Activated naive CD4-positive, alpha-beta T cell treated with anti-CD3 and anti-CD28 coated beads, Interleukin-2, amount 10 ng/mL, durations not matched to agents 7 days and 5 days (primary cell): ENCODE measurements at regions not wholly inside any gene's neighbourhood (a gene's known extent, or its start where the extent isn't known, plus 50 kb on each side); places are given as distances from the start of the nearest gene placed in this dataset.

Experiments
- CTCF ChIA-PET: fragments of 350-600 bp; sonication (Branson Sonifier 250); formaldehyde crosslinking; loops from one replicate; lab custom pipeline; 2021; ENCODE audit warnings: antibody characterized with exemption; lab: Charles Lee
- DNase-seq: peaks from one replicate; pipeline ENCODE4 v3.0.0-alpha.2; 2020
- H3K27ac Mint-ChIP-seq: one replicate; pipeline ENCODE4 v1.8.0; 2021; ENCODE audit warnings: mild to moderate bottlenecking, moderate library complexity, mixed read lengths
- H3K27me3 Mint-ChIP-seq: one replicate; pipeline ENCODE4 v1.8.0; 2021; ENCODE audit warnings: mild to moderate bottlenecking, mixed read lengths
- H3K36me3 Mint-ChIP-seq: one replicate; pipeline ENCODE4 v1.8.0; 2021; ENCODE audit warnings: mixed read lengths
- H3K4me1 Mint-ChIP-seq: one replicate; pipeline ENCODE4 v1.8.0; 2021; ENCODE audit warnings: mixed read lengths
- H3K4me3 Mint-ChIP-seq: one replicate; pipeline ENCODE4 v1.8.0; 2021; ENCODE audit warnings: mild to moderate bottlenecking, moderate library complexity, mixed read lengths
- H3K9me3 Mint-ChIP-seq: one replicate; pipeline ENCODE4 v1.8.0; 2021; ENCODE audit warnings: mixed read lengths

DNA sequence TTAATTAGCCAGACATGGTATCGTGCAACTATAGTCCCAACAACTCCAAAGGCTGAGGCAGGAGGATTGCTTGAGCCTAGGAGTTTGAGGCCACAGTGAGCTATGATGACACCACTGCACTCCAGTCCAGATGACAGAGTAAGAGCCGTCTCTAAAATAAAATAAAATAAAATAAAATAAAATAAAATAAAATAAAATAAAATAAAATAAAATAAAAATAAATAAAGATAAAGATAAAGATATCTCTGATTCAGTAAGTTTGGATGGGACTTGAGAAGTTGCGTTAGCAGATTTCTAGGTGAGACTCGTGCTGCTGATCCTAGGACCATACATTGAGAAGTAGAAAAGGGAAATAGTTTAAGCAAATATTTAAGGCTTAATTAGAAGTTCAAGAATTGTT, 254.8 kb upstream of the FAM241A start:
- no peaks in the 10 kb centered on the region for H3K4me1 Mint-ChIP-seq
- CTCF ChIA-PET: no interaction called here
- no peaks in the 10 kb centered on the region for H3K9me3 Mint-ChIP-seq

DNA sequence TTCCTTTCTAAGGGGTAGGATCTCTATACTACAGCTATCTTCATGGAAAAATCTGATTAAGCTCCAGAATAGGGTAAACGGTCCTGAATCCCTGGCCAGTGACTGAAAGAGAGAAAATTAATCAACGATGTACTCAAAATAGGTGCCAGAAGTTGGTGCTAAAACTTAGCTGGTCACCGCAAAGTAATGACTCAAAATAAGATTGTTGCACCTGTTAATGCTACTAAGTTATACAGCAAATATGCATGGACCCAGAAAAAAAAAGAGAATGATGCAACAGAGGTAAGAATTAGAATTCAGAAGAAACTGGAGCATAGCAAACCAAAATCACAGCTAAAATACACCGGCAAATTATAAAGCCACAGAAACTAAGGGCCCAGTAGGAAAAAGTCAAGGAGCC, 239.7 kb upstream of the FAM241A start:
- Mint-ChIP-seq H3K4me3 (no peak overlapping the region), H3K9me3 (no peaks in the 10 kb centered on the region), H3K4me1 (no peaks in the 10 kb centered on the region), H3K27ac (no peak overlapping the region), H3K27me3 (no peaks in the 10 kb centered on the region), H3K36me3 (no peaks in the 10 kb centered on the region)
- CTCF ChIA-PET: no interaction called here
- DNase-seq: no peak

More for the DNA sequence above, 254.8 kb upstream of the FAM241A start:
- Mint-ChIP-seq H3K27me3 (no peaks in the 10 kb centered on the region), H3K36me3 (no peaks in the 10 kb centered on the region), H3K4me3 (no peak overlapping the region), H3K27ac (no peak overlapping the region)
- no peak for DNase-seq

DNA sequence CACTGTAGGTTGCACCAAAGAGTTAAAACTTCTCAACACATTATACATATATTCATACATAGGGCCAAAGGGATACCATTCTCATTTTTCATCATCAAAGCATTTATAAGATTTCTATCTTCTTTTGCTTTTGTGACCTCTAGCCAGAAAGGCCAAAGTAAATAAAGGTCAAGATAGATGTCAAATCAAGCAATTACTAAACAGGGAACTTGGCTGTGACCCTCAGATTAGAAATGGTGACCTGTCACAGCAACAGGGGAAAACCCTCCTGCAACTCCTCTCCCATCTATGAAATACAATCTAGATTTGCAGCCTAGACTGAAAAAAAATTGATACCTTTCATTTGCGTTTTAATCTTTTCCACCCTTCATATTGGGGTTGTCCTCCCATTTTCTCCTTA, 225.6 kb upstream of the FAM241A start:
- H3K27me3 Mint-ChIP-seq: no peaks in the 10 kb centered on the region
- CTCF ChIA-PET: no interaction called here
- H3K9me3 Mint-ChIP-seq: peaks cover 3% of the 10 kb centered on the region
- H3K4me1 Mint-ChIP-seq: no peaks in the 10 kb centered on the region
- H3K36me3 Mint-ChIP-seq: no peaks in the 10 kb centered on the region
- no peak overlapping the region for H3K4me3 Mint-ChIP-seq
- H3K27ac Mint-ChIP-seq: no peak overlapping the region
- DNase-seq: no peak

DNA sequence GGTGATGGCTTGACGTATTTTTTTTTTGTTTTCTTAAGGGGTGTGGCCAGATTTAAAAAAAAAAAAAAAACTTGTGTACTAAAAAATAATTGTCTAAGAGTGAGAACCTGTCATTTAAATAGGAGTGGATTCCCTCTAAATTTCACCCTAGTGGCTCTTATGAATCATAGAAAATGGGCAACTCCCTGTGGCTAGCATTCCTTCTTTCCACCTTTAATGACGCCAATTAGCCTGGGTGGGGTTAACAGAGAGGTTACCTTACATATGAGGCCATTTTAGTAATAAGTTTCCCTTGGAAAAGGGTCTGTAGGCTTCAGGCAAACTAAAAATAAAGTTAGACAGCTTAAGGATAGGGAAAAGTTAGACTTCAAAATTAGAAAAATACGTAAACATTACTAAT, 223.5 kb upstream of the FAM241A start:
- CTCF ChIA-PET: no interaction called here
- H3K27me3 Mint-ChIP-seq: no peaks in the 10 kb centered on the region
- H3K9me3 Mint-ChIP-seq: peaks cover 3% of the 10 kb centered on the region
- H3K4me3 Mint-ChIP-seq: no peak overlapping the region
- no peaks in the 10 kb centered on the region for H3K4me1 Mint-ChIP-seq
- no peaks in the 10 kb centered on the region for H3K36me3 Mint-ChIP-seq
- H3K27ac Mint-ChIP-seq: no peak overlapping the region
- DNase-seq: no peak

DNA sequence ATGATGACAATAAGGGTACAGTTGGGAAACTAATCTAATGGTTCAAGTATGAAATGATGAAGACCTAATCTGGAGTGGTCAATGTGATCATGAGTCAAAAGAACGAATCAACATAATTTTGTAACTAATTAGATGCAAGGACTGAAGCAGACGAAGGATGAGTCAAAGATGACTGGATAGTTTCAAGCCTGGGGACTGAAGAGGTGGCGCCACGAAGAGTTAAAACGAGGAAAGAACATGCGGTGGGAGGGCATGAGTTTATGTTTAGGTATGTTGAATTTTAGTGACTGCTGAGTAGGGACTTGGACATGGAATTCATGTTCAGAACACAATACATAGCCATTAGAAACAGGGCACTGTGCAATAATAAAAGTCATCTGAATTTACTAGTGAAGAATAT, 221.5 kb upstream of the FAM241A start:
- Mint-ChIP-seq H3K36me3 (no peaks in the 10 kb centered on the region), H3K27ac (no peak overlapping the region), H3K9me3 (no peaks in the 10 kb centered on the region), H3K4me3 (no peak overlapping the region), H3K4me1 (no peaks in the 10 kb centered on the region), H3K27me3 (no peaks in the 10 kb centered on the region)
- no peak for DNase-seq
- CTCF ChIA-PET: no interaction called here

DNA sequence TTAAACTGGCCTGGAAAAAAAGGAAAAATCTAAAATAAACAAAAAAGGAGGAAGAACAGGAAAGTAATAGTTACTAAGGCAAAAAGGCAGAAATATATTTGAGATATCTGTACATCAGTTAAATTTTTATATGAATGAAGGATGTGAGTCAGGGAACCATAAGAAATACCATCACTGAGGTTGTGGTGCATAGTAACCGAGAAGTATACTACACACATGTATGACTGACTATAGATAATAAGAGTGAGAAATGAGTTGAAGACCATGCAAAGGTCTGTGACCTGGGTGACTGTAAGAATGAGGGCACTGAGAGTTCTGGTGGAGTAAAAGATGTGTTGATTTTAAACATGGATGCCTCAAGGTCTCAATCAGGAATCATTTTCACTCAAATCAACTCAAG, 220.6 kb upstream of the FAM241A start:
- no peaks in the 10 kb centered on the region for H3K4me1 Mint-ChIP-seq
- DNase-seq: no peak
- H3K4me3 Mint-ChIP-seq: no peak overlapping the region
- H3K27ac Mint-ChIP-seq: no peak overlapping the region
- H3K36me3 Mint-ChIP-seq: no peaks in the 10 kb centered on the region
- CTCF ChIA-PET: no interaction called here
- no peaks in the 10 kb centered on the region for H3K27me3 Mint-ChIP-seq
- no peaks in the 10 kb centered on the region for H3K9me3 Mint-ChIP-seq

DNA sequence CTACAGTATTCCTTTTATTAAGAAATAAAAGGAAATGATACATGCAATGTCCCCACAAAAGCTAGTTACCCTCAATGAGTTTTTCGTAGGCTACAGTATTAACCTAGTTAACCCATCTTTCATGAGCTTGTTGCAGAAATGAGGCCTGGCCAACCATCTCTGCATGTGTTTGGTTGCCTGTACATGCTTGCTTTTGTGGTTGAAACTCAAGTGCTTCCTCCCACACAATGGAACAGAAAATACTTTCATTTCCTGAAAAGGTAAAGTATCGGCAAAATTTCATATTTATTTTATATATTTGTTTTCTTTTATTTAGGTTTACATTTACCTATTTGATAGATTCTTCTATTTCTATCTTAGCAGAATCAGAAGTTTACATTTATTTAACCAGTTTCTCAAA, 214.6 kb upstream of the FAM241A start:
- DNase-seq: no peak
- Mint-ChIP-seq H3K27me3 (no peaks in the 10 kb centered on the region), H3K36me3 (no peaks in the 10 kb centered on the region), H3K4me1 (no peaks in the 10 kb centered on the region), H3K4me3 (no peak overlapping the region), H3K27ac (no peak overlapping the region), H3K9me3 (no peaks in the 10 kb centered on the region)
- CTCF ChIA-PET: no interaction called here

DNA sequence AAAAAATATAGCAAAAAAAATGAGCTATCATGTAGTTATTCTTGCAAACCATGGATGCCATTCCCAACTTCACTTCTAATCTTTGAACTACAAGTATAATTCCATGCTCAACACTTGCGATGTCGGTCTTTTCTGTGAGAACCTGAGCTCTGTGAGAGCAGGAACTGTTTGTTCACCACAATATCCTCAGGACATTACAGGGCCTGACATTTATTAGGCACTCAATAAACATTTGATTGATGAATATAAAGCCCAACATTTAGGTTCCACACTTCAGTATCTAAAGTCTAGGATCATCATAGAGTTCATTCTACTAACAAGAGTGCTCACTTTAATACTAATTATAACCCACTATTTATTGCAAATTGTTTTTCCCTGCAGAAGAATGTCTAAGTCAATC, 211.6 kb upstream of the FAM241A start:
- no peaks in the 10 kb centered on the region for H3K36me3 Mint-ChIP-seq
- CTCF ChIA-PET: no interaction called here
- H3K4me3 Mint-ChIP-seq: no peak overlapping the region
- DNase-seq: no peak
- no peaks in the 10 kb centered on the region for H3K4me1 Mint-ChIP-seq
- H3K9me3 Mint-ChIP-seq: no peaks in the 10 kb centered on the region
- H3K27me3 Mint-ChIP-seq: peaks cover 3% of the 10 kb centered on the region
- H3K27ac Mint-ChIP-seq: no peak overlapping the region

DNA sequence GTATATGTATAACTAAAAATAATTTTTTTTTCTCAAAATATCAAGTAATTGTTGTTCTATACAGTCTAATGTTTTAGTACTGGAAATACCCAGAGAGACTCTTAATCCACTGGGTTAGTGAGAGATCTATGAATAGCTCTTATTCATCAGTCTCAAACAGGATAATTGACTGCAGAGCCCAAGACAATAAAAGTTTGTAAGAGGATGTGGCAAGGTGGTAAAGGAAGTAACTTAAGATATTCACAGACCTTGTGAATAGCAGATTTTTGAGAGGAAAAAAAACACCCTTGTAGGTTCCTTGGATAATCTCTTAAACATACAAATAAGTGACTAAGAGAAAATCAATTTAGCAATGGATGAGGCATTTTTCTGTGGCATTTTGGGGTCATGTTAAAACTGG, 210.9 kb upstream of the FAM241A start:
- CTCF ChIA-PET: no interaction called here
- H3K9me3 Mint-ChIP-seq: no peaks in the 10 kb centered on the region
- H3K27me3 Mint-ChIP-seq: peaks cover 3% of the 10 kb centered on the region
- no peak overlapping the region for H3K27ac Mint-ChIP-seq
- H3K4me1 Mint-ChIP-seq: no peaks in the 10 kb centered on the region
- no peak for DNase-seq
- H3K4me3 Mint-ChIP-seq: no peak overlapping the region
- no peaks in the 10 kb centered on the region for H3K36me3 Mint-ChIP-seq

DNA sequence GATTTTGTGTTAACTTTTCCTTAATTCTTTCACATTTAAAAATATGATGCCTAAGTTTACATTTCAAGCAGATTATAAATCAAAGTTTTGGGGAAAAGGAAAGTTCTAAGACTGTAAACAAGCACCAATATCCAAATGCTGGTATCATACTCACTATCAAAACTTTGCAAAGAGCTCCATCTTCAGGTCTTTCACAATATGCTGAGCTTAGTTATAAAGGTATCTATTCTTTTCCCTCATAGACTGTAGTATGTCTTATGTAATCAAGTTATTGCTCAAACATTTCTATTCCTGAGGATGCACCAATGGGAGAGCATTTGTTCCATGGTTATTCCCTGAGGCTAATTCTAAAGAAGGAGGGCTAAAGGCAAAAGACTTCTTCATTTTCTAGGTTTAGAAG, 207.9 kb upstream of the FAM241A start:
- Mint-ChIP-seq H3K4me1 (no peaks in the 10 kb centered on the region), H3K9me3 (no peaks in the 10 kb centered on the region), H3K27ac (no peak overlapping the region), H3K27me3 (peaks cover 3% of the 10 kb centered on the region), H3K36me3 (no peaks in the 10 kb centered on the region), H3K4me3 (no peak overlapping the region)
- CTCF ChIA-PET: interaction anchor here (1.0 kb wide), 1 partner anchor 83 kb away, joined by 5 read pairs; no protein-coding TSS in a partner anchor
- DNase-seq: no peak

DNA sequence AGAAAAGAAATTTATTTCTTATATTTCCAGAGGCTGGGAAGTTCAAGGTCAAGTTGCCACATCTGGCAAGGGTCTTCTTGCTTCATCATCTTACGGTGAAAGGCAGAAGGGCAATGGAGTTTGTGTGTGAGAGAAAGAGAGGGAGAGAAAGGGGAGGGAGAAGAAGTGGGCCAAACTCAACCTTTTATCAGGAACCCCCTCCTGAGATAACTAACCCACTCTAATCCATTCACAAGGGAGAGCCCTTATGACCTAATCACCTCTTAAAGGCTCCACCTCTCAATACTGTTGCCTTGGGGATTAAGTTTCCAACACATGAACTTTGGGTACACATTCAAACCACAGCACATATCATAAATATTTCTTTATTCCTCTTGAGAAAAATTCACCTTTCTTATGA, 203.3 kb upstream of the FAM241A start:
- Mint-ChIP-seq H3K36me3 (no peaks in the 10 kb centered on the region), H3K27me3 (peaks cover 3% of the 10 kb centered on the region), H3K9me3 (no peaks in the 10 kb centered on the region), H3K27ac (no peak overlapping the region), H3K4me1 (no peaks in the 10 kb centered on the region), H3K4me3 (no peak overlapping the region)
- DNase-seq: no peak
- CTCF ChIA-PET: no interaction called here

DNA sequence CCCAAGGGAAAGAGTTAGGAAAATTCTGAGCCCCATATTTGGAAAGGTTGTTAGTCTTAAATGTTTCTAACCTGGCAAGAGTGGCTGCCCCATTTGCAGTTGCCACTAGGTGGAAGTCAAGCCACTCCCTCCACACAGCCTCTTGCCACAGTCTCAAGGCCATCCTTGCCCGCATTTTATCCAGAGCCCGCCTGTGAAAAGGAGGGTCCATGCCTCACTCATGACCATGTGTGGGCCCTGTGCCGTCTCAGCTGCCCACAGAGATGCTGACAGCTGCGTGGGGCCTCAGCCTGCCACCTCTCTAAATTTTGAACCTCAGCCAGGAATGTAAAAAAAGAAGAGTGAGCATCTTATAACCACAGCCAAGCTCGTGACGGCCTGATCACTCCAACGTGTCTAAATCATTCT, 201.5 kb upstream of the FAM241A start:
- H3K4me3 Mint-ChIP-seq: no peak overlapping the region
- H3K9me3 Mint-ChIP-seq: no peaks in the 10 kb centered on the region
- H3K27ac Mint-ChIP-seq: no peak overlapping the region
- H3K27me3 Mint-ChIP-seq: no peaks in the 10 kb centered on the region
- DNase-seq: no peak
- CTCF ChIA-PET: interaction anchor here (1.1 kb wide), 1 partner anchor 88 kb away, joined by 4 read pairs; no protein-coding TSS in a partner anchor
- H3K36me3 Mint-ChIP-seq: no peaks in the 10 kb centered on the region
- no peaks in the 10 kb centered on the region for H3K4me1 Mint-ChIP-seq

DNA sequence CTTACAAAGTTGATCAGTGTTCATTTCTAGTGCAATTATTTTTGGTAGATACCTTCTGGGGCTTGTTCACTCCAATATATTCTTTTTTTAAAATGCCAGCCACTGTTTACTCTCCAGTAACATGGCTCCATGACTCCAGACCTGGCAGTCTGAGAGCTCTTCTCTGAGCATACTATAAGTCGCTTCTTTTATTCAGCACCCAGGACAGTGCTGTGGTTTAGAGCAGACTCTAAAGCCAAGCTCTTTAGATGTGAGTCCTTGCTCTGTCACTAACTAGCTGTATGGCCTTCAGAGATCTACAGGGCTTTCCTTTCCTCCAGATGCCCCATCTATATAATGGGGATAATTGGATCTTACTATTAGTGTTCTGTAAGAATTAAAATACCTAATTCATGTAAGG, 200.2 kb upstream of the FAM241A start:
- no peaks in the 10 kb centered on the region for H3K4me1 Mint-ChIP-seq
- no peaks in the 10 kb centered on the region for H3K27me3 Mint-ChIP-seq
- H3K36me3 Mint-ChIP-seq: no peaks in the 10 kb centered on the region
- no peak overlapping the region for H3K4me3 Mint-ChIP-seq
- no peaks in the 10 kb centered on the region for H3K9me3 Mint-ChIP-seq
- H3K27ac Mint-ChIP-seq: no peak overlapping the region
- CTCF ChIA-PET: no interaction called here
- no peak for DNase-seq

DNA sequence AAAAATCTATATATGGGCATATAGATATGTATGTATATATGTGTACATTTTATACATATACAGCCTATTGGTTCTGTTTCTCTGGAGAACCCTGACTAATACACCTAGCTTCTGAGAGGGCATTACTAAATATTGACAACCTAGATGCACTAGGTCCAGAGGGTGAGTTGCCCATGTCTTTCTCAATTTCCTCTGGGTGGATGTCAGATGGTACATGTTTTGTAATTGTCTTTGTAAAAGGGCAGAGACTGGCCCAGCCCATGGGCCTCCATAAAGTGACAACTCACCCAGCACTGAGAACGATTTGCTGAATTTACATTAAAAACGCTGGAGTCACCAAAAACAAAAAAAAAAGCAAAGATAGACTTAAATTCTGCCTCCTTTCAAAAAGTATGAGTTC, 198.5 kb upstream of the FAM241A start:
- DNase-seq: no peak
- CTCF ChIA-PET: no interaction called here
- H3K4me3 Mint-ChIP-seq: no peak overlapping the region
- H3K36me3 Mint-ChIP-seq: no peaks in the 10 kb centered on the region
- no peaks in the 10 kb centered on the region for H3K27me3 Mint-ChIP-seq
- no peaks in the 10 kb centered on the region for H3K9me3 Mint-ChIP-seq
- H3K4me1 Mint-ChIP-seq: no peaks in the 10 kb centered on the region
- no peak overlapping the region for H3K27ac Mint-ChIP-seq

DNA sequence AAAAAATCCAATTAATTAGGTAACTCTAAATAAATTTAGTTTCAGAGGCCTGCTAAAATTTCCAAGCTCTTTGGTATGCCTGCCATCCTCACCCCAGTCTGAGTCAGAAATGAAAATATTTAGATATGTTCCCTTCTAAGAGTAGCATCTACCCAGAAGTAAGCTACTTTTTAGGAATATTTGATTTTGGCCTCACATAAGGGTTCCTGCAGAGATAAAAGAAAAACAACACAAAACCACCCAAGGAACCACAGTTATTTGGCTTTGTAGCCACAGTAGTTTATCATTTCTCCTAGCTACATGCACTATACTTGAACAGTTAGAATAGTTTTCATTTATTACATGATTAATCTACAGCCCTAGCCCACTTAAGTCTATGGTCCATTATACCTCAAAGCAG, 192.6 kb upstream of the FAM241A start:
- CTCF ChIA-PET: no interaction called here
- no peaks in the 10 kb centered on the region for H3K36me3 Mint-ChIP-seq
- H3K4me1 Mint-ChIP-seq: no peaks in the 10 kb centered on the region
- no peaks in the 10 kb centered on the region for H3K27me3 Mint-ChIP-seq
- H3K27ac Mint-ChIP-seq: no peak overlapping the region
- H3K9me3 Mint-ChIP-seq: no peaks in the 10 kb centered on the region
- H3K4me3 Mint-ChIP-seq: no peak overlapping the region
- no peak for DNase-seq

DNA sequence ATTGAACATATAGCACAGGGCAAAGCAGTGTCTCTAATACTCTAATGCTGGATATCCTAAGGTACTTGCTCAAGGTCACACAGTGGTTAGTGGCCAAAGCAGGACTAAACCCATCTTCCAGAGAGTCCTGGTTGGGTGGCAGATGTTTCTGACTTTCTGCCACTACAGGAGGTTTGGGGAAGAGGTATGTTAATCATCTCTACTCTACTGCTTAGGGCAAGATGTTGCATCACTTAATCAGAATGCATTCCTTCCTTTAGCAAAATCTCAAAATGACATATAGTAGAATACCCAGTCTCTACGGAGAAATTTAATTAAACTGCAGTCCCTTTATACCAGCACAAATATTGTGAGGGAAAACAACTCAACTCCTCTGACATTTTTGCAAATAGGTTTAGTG, 190.7 kb upstream of the FAM241A start:
- Mint-ChIP-seq H3K4me3 (no peak overlapping the region), H3K9me3 (no peaks in the 10 kb centered on the region), H3K27me3 (no peaks in the 10 kb centered on the region), H3K27ac (no peak overlapping the region), H3K36me3 (no peaks in the 10 kb centered on the region), H3K4me1 (no peaks in the 10 kb centered on the region)
- no peak for DNase-seq
- CTCF ChIA-PET: no interaction called here
